HG02571 (cell line): ENCODE measurements at regions not wholly inside any gene's neighbourhood (a gene's known extent, or its start where the extent isn't known, plus 50 kb on each side); places are given as distances from the start of the nearest gene placed in this dataset.

Experiments used
- ATAC-seq: cut with Tn5 transposase; IDR thresholded peaks from one replicate; pipeline ENCODE4 v1.9.1; 2021; ENCODE audit warnings: mild to moderate bottlenecking, moderate library complexity; ENCODE audit not compliant: unreplicated experiment

DNA sequence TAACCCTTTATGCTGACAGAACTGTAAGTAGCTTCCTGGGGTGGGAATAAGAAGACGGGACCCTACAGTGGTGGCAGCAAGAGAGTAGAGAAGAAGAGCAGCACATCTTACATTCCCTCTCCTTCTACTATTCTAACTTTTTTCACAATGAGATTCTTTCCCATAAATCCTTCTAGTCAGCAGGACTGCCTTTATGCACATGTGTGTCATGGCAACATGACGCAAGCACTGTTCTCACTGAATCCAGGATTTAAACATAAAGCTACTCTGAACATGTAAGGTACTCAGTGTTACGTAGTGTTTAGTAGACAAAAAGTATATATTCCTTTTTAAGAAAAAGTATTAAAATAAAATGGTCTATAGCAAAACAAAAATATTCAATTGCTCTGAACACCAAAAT lies 309.7 kb upstream of the LYPLAL1 start:
- no peak for ATAC-seq

DNA sequence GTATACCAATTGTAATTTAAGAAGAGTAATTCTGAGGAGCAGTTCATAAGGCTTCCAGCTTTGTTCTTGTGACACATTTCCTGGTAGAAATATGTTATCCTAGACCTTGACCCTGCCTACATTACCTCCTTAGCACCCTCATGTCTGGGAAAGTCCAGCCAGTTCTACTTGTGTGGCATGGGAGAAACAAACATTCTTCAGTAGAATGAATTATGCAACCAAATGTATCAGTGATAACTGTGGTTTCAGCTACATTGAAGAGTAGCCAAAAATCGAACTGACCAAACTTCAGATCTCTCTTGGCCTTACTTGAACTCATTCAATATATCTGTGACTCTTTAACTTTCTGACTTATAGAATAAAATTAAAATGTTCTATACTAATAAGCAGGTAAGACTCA lies 308.1 kb upstream of the LYPLAL1 start:
- no peak for ATAC-seq

DNA sequence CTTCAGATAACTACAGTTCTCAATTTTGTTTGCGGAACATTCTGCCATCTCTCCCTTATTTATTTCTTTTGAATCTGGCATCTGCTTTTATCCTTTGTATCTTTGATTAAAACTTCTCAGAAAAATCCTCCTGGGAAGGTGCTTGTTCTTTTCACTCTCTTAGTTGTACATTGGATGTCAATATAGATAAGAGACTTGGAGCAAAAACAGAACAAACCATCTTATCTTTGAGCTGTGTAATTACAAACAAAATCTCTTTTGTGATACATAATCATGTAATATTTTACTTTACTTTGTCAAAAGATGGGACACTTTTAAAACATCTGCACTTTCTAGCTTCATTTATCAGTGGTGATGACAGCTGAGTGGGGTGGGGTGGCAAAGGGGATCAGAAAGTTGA lies 307.2 kb upstream of the LYPLAL1 start:
- ATAC-seq = no peak

DNA sequence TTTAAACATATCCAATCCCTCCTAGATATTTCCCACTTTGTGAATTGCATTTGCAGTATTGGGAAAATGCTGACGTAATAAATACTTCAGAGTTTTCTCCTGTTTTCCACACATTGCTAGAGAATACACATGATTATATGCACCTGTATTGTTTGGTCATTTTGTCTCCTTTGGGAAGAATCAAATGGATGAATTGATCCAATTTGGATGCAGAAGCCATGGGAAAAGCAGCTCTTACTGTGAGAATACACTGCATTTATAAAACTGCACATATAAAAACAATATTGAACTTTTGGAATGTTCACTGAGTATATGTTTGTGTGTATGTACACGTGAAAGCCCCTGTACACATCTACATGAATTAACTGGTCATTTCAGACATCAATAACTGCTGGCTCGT lies 306.6 kb upstream of the LYPLAL1 start:
- no peak for ATAC-seq

DNA sequence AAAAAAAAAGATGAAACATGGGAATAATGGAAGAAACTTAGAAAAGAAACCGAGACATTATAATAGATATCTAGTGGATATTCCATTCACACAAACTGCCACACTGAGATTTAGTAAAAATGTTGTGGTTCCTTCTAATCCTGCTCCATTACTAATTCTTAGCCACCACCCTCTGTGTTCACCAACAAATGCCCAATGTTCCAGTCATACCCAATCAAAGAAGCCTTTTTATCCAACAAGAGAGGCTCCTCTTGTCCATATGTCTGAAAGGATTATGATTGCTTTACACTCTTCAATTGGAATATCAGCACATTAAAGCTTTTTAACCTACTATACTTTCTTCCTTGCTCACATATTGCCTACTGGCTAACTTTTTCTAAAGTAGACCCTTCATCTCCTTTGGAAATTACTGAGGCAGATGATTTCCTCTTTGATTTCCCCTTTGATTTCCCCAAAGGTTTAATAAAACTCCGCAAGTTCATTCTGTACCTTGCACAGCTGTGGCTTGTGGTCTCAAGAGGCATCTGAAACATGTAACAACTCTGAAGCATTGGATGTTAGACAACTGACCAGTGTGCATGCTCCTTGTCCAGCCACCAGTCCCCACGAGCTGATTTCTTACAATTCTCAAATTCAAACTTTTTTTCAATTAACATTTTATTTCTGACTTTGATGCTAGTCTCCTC lies 305.6 kb upstream of the LYPLAL1 start:
- ATAC-seq = no peak

DNA sequence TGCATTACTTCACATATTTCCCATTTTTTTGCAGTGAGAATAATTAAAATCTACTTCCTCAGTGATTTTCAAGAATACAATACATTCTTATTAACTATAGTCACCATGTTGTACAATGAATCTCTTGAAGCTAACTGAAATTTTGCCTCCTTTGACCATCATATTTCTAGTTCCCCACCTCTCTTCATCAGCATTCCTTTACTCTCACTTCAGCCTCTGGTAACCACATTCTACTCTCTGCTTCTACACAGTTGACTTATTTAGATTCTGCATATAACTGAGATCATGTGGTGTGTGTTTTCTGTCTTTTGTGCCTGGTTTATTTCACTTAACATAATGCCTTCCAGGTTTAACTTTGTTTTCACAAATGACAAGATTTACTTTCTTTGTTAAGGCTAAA lies 304.4 kb upstream of the LYPLAL1 start:
- no peak for ATAC-seq

DNA sequence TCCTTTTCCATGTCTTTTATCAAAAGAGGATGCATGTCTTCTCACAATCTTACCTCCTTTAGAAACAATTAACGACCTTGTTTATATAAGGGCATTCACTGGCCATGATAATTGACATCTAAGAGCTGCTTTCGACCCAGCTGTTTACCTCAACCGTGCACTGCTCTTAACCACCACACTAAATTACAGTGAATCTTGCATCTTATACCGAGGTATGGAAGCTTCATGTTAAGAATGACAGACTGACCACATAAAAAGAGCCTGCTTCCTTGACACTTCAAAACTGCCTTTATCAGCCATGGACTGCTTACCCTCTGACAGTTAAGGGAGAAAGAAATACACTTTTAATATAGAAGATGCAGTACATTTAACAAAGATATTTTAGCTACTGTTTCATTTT lies 301.7 kb upstream of the LYPLAL1 start:
- no peak for ATAC-seq

DNA sequence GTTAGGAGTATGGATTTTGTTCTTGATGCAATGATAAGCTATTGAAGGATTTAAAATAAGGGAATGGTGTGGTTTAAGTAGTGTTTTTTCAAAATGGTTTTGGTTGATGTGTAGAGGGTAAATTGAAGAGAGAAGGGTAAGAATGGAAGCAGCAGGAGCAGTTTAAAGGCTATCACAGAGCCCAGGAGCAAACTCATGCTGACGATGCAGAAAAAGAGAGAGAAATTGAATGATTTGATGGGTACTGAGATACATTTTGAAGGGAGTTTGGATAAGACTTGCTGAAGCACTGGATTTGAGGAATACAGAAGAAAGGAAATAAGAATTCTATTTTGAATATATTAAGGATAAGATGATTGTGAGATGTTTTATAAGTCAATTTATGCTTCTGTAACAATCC lies 300.8 kb upstream of the LYPLAL1 start:
- ATAC-seq = no peak

DNA sequence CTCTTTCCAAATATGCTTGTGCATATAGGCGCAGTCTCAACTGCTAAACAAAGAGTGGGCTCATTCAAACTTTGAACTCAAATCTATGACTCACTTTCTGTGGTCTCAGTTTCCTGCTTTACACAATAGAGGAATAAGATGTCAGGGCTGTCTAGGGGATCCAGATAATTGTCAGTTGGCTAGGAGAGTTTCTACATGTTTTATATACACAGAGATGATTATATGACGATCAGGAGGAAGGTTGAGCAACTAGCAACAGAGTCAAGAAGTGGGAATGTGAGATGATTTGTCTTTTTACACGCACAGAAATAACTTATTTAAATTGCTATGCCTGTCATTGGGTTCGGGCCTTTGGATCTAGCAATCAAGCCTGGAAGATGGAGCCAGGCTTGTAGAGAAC lies 299.4 kb upstream of the LYPLAL1 start:
- ATAC-seq = no peak

DNA sequence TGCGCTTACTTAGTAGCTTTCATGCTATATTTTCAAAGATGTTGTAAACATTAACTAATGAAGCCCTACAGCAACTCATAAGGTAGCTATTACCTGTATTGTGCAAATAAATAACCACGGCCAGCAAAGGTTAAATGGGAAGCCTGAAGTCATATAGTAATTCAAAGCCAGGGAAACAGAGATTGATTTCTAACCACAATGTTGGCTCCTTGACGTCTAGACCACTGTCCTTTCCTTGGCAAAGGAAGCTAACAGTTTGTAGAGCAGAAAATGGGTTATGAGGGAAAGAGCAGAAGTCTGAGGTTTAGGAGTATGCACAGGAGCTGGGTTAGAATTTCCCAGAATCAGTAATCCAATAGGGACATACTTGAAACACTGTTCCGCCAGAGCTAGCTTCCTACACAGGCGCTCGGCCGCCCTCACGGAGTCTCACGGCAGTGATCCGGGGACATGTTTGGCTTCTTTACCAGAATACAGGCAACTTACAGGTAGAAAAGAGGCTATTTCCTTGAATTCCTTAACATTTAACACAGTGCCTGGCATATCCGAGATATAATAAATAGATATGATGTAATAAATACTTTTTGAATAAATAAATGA lies 298.8 kb upstream of the LYPLAL1 start:
- ATAC-seq = no peak

DNA sequence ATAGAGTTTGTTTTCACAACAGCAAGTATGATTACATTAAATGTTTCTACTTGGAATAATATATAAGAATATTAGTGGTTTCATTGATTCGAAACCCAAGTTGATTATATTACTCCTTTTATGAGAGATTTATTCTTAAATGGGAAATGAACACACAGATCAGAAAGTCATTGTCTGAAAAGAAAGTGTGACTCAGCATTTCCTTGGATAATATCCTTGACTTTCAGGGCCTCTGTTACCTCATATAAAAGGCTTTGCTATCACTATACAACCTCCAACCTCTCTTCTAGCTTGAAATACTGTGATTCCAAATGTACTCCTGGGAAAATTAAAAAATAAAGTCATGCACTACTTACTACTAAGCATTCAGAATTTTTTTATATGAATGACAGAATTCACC lies 295.3 kb upstream of the LYPLAL1 start:
- no peak for ATAC-seq

DNA sequence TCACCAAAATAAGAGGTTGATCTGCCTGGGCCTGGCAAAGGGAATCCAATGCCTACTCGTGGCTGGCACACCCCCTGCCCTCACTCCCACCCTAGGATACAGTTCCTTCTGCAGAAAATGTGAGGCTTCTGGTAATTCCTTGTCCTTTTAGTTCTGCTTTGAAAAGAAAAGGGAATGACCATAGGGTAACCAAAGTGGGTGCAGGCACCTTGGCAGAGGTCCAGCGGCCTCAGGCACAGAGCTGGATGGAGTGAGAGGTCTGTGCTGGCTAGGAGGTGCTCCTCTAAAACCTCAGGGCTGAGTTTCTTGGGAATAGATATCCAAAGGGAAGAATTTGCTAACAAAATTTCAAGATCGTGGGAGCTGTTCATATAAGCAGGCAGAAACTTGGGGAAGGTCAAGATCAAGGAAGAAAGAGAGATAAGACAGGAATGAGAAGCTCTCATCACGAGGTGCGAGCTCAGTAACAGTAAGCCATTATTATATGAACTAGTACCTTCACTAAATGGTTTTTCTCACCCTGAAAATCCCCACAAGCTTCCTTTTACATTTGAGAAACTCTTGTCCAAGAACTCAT lies 293.1 kb upstream of the LYPLAL1 start:
- no peak for ATAC-seq

DNA sequence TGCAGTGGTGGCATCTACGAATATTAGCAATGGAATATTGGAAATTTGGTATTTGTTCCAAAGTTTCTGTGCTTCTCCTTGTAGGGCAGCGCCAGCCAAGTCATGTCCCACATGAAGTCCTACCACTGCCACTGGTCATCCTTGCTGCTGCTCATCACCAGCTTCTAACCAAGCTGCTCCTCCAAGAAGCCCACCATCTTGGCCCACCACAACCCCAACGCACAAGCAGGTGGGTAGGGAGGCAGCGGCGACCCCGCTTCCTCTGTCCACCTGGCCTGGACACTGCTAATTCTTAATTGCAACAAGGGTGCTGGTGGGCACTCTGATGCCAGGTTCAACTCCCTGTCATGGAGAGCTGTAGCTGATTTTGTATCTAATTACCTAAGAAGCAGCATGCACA lies 291.2 kb upstream of the LYPLAL1 start:
- no peak for ATAC-seq

DNA sequence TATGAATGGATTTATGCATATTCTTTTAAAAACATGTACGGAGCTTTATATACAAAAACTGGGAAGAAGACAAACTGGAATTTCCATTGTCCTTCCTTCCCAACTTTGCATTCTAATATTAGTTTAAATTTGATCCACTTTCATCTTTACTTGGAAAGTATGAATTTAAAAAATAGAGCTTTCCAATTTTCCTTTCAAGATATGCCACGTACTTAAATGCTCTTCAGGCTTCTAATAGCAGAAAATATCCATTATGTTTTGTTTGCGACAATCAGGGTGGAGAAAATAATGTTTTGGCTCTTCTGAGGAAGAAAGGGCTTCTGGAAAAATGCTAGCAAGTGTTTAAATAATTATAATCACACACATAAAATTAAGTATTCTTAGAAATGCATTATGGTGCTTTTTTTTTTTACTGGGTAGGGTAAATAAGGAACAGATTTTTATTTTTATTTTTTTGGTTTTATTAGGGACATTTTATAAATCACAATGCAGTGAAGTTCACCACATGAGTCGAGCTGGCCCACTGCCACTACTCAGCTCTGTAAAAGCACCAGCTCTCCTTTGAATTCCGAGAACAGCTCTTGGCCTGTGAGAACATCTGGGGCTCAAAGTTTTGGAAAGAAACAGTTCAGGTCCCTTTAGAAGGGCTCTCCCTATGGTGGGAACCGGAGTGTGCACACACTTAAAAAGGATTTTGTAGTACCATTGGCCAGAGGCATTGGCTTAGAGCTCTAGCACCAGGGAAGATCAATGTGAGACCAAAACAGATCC lies 287.4 kb upstream of the LYPLAL1 start:
- ATAC-seq = no peak

DNA sequence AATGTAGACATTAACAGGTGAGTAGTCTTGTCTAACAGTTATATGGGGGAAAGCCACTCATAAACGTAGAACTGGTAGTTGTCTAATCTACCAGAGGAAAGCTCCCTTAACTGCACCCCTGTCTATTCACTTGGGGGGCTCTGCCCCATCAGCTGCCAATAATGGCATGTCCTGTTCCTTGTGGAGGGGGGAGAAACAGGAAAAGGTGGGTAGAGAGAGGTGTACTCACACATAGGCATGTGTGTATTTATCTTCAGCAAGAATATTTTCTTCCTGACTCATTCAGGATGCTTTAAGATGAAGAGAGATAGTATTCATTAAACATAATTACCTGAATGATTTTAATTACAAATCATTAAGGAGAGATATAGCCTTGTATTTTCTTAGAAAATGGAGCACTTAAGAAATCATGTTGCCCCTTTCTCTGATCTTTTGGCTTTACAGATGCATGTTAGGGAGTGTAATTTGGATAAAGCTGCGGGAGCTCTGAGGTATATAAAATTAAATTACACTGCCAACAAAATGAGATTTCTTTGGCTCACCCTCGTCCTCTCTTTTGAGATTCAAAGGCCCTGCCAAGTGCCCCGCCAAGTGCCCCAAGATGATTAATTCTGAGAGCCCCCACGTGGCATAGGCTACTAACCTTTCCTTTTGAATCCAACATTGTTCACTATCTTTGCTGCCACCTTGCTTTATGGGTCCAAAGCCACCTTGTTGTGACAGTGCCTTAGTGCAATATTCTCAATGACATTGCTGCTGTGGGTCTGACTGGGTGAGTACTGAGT lies 286.3 kb upstream of the LYPLAL1 start:
- ATAC-seq = no peak

DNA sequence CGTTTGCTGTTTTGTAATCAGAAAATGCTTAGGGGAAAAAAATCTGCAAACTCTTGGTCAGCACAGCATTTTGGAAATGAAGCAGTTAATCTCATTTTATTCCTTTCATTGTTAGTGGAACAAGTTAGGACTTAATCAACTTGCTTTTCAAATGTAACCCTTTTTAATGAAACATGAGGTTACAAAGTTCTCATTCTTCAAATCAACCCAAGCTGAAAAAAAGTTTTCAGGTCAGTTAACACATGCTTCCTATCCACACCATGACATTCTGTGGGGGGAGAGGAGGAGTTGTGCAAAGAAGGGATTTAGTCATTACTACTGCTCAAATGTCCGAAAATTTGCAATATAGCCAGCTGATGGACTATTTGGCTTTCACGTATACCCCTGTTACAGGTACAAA lies 283.2 kb upstream of the LYPLAL1 start:
- ATAC-seq = no peak

DNA sequence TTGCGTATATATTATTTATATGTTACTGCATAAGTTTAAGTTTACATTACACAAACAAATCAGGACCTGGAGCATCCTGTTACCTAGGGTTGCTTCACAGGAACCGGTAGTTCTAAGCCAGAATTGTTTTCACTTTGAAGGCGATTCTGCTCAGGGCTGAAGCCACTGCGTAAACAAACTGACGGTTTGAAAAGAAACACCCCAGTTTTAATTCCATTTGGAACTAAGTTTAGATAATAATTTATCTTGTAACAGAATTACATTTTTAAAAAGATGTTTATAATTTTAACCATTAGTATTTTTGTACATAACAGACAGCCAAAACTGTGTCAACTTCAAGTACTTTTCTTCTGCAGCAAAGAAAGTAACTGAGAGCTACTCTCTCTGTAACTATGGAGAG lies 282.1 kb upstream of the LYPLAL1 start:
- ATAC-seq = no peak

DNA sequence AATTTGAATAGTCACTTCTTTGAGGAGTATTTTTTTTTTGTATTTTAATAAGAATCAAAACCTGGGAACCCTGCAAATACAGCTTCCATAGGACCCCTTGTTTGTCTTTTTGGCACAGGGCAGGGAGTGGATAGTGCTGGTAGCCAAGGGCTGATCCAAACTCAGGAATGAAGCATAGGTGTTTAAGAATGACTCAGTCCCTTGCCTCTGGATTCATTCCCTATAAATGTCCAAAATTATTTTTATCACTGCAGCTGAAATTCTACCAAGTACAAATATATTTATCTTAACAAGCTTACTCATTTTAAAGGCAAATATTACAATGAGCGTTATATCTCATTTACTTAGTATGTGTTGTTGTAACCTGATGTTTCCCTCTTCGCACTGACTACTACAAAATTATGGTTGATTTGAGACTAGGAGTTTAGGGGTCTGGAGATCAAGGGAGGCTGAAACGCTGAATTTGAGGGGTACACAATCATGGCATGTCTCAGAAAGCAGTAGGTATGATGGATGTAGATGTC lies 278.6 kb upstream of the LYPLAL1 start:
- no peak for ATAC-seq

DNA sequence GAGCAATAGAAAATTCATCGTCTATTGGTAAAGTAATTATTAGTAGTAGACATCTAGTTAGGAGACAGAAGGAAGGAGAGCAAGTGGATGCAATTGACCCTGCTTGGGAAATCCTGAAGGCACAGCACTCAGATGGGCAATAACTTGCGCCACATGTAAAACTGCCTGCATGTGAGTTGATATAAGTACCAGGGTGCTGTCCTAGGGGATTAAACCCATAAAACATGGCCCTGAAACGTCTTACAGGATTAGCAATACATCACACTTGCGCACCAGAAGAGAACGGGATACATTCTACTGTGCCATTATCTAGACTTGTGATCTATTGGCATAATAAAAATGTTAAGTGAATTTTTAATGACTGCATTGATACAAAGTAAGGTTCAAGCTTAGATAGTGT lies 277.5 kb upstream of the LYPLAL1 start:
- no peak for ATAC-seq

DNA sequence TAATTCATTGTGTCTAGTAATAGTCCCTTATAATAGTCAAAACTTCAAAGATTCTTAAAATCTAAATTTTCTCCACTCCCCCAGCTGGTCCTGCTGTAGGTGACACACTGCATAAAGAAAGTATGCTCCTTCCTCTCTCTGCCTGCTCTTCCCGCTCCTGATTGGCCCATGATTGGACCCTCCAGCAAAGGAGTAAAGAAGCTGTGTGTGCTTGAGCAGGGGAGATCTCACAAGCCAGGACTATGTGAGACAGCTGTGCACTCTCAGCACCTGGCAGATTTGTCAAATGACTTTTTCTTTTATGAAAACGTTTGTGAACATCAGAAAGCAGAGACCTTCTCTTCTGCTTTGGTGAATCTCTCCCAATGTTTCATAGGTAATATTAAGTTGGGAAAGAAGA lies 274.8 kb upstream of the LYPLAL1 start:
- ATAC-seq = no peak

DNA sequence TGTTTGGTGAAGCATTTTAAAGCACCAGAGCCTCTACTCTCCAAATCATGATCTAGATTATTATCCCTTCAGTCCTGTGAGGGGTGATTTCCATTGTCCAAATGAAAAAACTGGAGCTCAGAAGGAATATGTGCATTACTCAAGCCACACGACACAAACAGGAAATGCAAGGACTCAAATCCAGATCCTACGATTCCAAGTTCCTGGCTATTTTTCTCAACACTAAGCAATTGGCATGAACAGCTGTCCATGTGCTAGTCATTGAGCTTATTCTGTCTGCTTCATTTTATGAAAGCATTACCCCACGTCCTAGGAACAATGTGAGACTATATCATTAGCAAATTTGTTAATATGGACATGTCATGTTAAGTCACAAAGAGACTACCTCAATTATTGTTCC lies 273.1 kb upstream of the LYPLAL1 start:
- no peak for ATAC-seq
